ENCODE measurements at regions not wholly inside any gene's neighbourhood (a gene's known extent, or its start where the extent isn't known, plus 50 kb on each side); places are given as distances from the start of the nearest gene placed in this dataset.

DNA sequence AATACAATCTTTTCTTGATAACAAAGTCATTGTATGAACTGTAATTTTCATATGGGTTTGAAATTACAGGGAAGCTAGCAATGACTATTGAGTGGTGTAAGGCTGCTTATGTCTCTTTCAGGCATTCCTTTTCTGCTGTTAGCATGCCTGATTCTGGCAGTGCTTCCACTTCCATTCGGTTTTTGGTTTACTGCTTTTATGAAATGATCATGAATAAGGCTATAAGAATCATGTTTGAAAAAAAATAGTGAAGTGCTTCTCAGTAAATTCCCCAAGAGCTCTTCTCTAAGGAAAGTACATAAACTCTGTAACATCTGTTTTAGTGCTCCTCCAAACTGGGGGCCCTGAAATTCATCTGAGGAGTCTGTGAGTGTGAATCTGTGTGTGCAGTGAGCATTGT lies 434.0 kb upstream of the RGS6 start:
- no peak for DNase-seq (ENCODE audit: low read depth)

DNA sequence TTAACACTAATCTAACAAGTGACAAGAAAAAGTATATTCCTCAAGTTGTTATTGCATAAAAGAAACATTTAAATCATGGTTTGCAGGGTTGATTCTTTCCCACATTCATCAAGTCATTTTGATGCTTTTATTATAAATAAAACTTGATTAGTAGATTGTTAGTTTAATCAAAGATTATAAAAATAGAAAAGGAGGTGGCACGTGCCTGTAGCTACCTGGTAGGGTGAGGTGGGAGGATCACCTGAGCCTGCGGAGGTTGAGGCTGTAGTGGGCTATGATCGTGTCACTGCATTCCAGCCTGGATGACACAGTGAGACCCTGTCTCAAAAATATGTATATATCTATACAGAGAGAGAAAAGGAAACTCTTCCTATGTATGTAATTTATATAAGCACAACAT lies 433.2 kb upstream of the RGS6 start:
- no peak for DNase-seq (ENCODE audit: low read depth)

DNA sequence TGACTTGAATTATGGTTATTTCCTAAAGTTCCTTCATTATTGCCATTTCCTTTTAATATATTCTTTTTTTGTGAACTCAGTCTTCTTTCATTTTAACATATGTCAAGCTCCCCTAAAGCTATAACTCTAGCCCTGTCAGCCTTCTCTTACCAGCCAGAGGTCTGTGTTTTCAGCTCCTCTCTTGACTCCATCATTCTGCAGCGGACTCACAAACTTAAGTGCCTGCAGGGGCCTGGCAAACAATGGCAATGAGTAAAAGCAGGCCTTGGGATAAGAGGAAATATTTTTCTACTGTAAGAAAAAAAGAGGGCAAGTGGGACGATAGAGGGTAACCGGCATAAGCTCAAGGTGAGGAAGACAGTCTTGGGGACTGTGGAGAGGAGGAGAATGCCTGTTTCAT lies 424.5 kb upstream of the RGS6 start:
- no peak for DNase-seq (ENCODE audit: low read depth)

DNA sequence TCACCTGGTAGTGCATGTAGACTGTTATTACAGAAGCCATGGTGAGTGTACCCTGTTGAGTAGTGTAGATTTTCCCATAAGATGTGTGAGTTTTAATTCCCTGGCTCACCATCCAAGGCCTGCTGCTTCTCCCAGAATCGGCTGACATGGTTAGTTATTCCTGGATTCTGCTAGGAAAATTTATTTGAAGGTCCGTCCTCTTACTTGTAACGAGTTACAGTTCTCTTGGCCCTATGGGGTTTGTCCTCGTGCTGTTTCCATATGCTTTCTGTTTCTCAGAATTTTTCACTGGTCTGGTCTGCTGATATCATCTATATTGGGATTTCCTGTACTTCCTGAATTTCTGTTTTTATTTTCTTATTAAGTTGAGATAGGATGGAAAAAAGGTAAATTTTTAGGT lies 423.3 kb upstream of the RGS6 start:
- DNase-seq (ENCODE audit: low read depth), result no peak

DNA sequence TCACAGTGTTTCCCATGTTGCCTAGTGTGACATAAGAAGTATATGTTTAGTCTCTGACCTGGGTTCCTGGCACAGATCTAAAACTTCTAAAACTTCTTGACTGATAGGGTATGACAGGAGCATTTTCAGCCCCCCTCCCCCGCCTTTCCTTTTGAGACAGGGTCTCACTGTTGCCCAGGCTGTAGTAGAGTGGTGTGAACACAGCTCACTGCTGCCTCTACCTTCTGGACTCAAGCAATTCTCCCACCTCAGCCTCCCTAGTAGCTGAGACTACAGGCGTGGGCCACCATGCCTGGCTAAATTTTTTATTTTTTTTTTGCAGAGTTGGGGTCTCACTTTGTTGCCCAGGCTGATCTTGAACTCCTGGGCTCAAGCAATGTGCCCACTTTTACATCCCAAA lies 421.1 kb upstream of the RGS6 start:
- no peak for DNase-seq (ENCODE audit: low read depth)

DNA sequence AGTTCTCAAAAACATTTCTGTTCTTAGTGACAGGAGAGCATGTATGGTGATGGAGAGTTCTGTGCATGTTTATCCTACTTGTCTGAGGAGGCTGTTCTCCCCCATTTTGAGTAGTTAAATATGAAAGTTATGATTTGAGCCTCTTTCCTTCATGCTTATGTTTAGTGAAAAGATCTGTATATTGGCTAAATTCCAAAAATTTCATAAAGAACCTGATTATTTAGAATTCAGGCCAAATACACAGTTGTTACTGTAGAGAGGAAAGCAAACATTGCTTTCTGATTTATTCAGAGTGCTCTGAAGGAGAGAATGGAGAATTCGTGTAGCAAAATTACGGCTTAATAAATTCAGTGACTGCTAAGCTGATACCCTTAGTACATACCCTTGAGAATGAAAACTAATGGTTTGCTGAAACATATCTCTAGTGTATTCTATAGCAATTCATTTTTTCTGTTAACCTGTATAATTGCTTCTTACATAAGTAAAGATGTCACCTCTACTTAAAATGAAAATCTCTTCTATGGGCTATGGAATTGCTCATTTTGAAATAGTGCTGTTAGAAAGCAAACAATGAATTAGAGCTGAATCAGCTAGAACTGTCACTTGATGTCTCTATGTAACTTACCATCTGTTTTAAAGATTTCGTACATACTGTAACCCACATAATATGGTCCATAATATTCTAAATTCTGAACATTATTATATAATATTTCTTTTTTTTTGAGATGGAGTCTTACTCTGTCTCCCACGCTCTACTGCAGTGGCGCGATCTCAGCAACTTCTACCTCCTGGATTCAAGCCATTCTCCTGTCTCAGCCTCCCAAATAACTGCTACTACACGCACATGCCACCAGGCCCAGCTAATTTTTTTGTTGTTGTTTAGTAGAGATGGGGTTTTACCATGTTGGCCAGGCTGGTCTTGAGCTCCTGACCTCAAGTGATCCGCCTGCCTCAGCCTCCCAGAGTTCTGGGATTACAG lies 417.0 kb upstream of the RGS6 start:
- no peak for DNase-seq (ENCODE audit: low read depth)

DNA sequence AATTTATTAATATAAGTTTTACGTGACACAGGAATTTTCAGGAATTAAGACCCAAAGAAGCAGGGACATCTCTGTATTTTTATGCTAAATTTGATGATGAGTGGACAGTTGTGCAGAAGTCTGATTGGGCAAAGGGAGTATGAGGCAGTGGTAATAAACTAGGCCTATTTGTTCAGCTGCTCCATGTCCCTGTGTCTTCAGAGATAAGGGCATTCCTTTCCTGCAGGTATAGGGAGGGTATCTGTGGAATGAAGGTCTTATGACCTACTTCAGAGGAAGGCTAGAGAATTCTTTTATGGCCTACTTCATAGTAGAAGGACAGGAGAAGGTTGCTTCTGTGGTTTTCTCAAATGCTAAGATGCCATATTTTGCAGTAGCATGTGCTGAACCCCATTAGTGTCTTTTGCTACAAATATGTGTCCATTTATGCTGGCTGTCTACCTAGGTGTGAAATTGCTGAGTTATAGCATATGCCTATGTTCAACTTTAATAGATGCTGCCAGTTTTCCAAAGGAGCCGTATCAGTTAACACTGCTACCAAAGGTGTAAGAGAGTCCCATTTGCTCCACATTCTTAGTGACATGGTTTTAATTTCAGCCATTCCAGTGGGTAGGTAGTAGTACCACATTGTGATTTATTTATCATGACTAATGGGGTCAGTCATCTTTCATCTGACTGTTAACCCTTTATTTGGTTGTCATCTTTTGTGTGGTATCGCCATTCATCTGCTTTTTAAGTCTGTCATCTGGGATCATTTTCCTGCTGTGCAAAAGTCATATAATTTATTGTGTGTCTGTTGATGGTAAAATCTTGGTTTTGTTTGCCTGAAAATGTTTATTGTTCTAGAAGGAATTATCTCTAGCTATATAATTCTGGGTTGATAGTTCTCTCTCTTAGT lies 410.7 kb upstream of the RGS6 start:
- no peak for DNase-seq (ENCODE audit: low read depth)

DNA sequence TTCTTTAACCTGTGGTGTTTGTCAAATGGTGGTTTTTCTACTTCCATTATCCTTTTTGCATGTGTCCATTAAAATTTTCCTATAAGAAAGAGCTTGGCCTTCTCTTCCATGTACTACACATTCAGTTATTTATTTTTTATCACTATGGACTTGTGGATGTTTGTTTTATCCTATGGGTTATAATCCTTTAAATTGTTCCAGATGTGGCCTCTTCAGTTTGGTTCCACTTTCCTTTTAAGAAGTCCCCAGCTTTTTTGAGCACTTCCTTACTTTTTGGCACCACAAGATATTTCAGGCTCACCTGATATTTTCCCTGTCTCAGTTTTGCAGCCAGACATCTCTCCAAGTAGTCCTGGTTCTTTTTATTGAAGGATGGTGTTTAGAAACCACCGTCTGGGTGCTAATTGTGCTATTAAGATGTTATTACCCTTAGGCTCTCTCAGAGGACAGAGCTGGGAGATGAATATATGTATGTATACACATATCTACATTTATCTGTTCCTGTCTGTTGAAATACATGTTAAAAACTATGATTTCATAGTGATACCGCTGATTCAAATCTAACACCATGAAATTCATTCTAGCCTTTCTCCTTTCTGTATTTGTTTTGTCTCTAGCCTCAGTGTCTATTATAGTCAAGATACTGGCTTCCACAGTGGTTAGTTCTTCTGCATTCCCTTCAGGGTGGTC lies 408.5 kb upstream of the RGS6 start:
- no peak for DNase-seq (ENCODE audit: low read depth)

DNA sequence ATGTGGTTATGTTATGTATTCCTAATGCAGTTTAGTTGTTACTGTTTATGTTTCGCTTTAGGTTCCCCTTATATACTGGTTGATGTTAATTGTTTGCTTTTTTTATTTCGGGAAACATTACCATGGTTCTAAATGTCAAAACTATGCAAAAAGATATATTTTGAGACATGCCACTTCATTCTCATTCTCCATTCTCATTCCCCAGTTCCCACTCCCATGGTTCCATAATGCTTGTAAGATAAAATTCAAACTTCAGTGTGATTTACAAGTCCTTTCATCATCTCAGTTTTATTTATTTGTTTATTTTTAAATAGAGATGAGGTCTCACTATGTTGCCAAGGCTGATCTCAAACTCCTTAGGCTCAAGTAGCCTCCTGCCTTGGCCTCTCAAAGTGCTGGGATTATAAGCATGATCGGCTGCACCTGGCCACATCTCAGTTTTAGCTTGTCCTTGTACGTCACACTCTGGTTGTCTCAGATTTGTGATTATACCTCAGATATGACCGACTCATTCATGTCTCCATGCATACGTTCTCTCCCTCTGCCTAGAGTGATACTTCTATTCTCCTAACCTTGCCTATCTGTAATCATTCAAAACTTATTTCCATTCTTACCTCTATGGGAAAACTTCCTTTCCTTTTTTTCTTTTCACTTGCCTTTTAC lies 407.8 kb upstream of the RGS6 start:
- no peak for DNase-seq (ENCODE audit: low read depth)

DNA sequence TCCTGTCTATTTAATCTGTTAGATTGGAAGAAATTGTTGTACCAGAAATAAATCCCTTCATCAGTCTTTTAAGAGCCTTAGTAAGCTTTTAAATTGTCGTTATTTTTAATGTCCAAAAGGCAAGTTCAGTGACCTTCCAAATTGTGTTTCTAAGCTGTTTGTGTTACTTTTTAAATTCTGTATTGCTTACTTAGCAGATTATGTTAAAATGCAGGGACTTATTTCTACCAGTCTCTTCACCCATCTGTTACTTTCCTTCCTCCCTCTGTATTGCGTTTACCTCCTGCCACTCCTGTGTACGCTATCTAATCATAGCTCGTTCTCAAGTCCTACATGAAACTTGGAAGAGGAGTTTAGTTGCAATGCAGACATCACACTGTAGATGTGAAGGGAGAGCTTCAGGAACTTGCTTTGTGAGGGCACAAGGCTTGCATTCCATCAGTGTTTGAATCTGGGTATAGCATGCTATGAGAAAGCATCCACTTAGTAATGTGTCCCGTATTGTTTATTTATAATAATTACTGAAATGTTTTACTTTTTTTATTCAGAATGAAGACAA lies 406.5 kb upstream of the RGS6 start:
- DNase-seq (ENCODE audit: low read depth), result no peak

DNA sequence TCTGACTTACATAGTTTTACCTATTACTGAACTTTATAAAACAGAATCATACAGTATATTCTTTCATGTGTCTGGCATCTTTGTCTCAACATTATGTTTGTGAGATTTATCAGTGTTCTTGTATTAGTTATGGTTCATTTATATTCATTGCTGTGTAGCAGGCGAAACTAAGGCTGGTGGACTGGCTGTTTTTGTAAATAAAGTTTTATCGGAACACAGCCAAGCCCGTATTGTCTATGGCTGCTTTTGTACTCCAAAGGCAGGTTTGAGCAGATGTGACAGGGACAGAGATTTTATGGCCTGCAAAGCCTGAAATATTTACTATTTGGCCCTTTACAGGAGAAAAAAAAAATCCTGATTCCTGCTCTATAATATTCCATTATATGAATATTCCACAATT lies 405.8 kb upstream of the RGS6 start:
- DNase-seq (ENCODE audit: low read depth), result no peak

DNA sequence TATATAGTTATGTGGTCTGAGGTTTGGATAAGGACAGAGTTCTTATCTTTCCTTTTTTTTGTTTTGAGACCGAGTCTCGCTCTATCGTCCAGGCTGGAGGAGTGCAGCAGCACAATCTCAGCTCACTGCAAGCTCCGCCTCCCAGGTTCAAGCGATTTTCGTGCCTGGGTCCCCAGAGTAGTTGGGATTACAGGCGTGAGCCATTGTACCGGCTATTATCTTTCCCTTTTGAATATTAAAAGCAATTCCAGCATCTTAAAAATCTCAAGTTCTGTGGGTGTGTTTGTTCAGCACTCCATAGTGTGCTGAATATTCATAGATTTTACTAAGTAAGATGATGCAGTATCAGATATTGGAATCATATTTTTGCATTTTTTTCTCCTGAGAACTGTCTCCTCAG lies 404.4 kb upstream of the RGS6 start:
- no peak for DNase-seq (ENCODE audit: low read depth)

DNA sequence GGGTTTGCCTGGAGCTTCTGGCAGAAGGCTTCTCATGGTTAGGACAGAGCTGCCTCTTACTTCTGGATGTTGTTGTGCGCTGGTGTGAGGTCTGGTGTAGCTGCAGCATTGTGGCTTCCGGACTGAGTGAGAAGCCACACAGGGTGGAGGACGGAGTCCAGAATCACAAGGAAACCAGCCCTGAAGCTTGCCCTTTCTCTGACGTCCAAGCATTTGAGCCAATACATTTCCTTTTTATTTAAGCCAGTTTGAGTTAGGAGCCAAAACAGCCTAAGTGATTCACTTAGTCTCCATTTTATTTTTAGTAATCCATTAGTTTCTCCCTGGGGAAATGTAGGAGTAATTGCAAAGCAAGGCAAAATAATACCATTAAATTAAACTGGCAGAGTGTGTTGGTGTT lies 402.4 kb upstream of the RGS6 start:
- DNase-seq (ENCODE audit: low read depth), result no peak

DNA sequence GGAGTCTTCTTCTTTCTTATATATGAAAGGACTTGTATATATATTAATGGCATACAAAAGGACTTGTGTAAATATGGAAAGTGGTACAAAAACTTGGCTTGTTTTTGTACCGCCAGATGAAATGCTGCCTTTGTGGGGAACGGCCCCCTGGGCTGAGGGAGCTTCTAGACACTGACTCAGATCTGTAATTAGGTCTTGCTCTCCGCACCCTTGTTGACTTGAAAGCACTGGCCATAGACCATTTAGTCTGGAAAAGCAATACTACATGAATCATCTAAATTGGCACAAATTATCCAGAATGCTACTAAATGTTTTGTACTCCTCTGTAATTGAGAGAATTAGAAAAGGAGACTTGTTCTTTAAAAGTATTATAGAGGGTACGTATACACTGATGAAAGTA lies 399.9 kb upstream of the RGS6 start:
- DNase-seq (ENCODE audit: low read depth), result no peak

DNA sequence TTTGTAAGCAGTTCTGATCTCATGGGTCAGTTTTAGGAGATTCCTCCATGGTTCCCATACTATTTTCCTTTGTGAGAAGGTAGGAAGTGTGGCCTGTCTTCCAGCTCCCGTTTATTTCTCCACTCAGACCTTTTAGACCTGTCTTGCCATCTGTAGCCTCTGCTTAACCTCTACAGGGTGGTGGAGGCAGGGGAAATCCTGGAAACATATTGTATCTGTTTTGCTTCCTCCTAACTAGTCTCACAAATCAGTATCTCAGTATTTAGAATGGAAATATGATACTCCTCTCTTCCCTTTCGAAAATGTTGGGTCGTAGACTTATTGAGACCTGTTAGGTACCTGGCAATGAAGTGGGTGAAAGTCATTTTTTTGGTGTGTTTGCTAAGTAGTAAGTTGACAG lies 399.4 kb upstream of the RGS6 start:
- DNase-seq (ENCODE audit: low read depth), result no peak

DNA sequence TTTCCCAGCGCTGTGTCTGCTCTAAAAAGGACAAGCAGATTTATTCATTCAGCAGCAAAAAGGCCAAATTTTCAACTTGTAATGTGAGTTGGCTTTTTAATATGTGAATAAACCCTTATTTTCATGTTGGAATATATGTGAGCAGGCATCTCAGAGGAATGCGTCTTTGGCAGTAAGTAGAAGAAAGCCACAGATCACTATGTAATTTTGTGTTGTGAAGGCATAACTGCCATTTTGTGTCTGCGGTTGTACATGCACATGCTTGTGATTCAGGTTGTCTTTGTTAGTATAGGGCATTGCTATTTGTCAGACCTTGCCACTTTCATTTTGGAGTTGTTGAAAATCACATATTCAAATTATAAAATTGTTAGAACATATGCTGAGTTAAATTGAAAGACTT lies 398.8 kb upstream of the RGS6 start:
- DNase-seq (ENCODE audit: low read depth), result no peak

DNA sequence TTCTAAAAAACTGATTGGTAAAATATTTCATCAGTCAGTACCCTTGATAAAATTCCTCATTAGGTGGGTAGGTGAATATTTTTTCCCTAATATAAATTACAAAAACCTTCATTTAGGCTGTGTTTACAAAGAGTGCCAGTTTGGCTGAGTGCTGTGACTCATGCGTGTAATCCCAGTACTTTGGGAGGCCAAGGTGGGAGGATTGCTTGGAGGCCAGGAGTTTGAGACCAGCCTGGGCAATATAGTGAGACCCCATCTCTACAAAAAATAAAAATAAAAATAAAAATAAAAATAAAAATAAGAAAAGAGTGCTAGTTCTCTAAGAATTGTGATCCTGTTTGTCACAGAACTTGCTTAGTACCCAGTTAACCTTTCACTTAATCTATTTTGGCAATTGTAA lies 398.4 kb upstream of the RGS6 start:
- no peak for DNase-seq (ENCODE audit: low read depth)

DNA sequence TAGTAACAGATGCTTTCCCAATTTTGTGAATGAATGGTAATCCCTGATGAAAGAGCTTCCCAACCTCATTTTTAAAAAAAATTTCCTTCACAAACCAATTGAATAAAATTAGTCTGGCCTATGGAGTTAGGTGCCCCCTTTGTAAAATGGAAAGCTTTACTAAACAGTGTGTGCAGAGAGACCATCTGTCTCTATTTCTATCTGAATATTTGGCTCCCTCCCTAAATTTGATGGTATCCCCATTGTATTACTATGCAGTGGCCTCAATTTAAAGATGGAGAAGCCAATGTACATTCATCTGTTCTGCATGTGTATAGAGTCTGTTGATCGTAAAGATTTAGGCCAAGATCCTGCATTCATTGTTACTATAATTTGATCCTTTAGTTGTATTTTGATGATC lies 397.7 kb upstream of the RGS6 start:
- DNase-seq (ENCODE audit: low read depth), result no peak

DNA sequence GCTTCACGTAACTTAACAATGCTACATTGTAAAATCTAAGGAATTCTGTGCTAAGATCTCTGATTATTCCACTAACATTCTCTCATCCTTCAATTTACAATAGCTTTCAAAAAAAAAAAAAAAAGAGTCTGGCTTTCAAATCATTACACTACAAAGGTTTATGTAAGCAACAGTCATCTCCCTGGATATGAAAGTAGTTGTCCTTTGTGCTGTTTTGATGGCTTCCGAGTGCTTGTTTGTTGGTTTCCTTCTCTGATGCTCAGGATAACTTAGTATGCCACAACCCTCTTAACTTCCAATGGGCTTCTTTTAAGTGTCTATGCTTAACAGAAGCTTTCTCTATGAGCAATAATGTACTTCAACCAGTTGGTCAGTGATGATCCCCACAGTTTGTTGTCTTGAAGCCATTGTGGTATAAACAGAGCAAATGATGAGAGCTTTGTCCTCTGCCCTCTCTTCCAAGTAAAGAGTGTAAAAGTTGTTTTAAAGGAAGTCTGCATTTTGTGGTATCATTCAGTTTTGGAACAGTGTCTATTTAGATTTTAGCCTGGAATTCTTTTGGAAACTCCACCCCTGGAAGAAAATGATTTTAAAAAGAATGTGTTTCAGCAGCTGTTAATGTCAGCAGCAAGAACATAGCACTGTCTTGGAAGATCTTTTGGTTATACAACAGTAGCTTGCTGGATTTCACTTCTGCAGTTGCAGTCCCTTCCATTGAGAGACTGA lies 396.1 kb upstream of the RGS6 start:
- no peak for DNase-seq (ENCODE audit: low read depth)

DNA sequence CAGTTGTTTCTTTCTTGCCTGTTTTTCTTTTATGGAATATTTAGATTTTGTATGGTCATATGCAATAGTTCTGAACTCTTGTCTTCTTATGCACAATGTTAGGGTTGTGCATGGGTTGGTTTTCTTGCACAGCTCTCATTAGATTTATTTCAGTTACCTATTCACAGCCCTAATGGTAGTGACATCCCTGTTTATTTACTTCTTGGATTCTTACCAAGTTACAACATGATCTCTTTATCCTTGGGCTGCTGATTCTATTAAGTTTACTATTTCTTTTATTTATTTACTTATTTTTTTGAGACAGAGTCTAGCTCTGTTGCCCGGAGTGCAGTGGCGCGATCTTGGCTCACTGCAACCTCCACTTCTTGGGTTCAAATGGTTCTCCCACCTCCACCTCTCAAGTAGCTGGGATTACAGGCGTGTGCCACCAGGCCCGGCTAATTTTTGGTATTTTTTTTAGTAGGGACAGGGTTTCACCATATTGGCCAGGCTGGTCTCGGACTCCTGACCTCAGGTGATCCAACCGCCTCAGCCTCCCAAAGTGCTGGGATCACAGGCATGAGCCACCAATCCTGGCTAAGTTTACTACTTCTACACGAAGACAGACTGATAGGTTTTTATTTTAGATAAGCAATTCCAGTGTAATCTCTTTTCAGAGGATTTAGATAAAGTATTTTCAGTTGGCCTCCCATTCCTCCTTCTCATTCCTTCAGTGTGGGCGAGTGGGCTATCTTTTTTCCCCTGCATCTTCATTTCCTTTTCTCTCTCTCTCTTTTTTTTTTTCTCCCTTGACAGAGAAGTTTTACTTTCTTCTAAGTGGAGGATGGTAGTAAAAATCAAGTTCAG lies 395.1 kb upstream of the RGS6 start:
- DNase-seq (ENCODE audit: low read depth), result no peak

All from activated T-cell treated with anti-CD3 and anti-CD28 coated beads for 48 hours (primary cell).